ENCODE measurements at regions not wholly inside any gene's neighbourhood (a gene's known extent, or its start where the extent isn't known, plus 50 kb on each side); places are given as distances from the start of the nearest gene placed in this dataset.

GRCh38 chrX:43562372-43562771 lies 93.7 kb upstream of the MAOA start:
- TF ChIP-seq TCF4 (CRISPR knock-in tag; IDR thresholded peaks at IDR 0.05; ENCODE audit: borderline replicate concordance) (no peak), ISL1 (CRISPR knock-in tag; IDR thresholded peaks at IDR 0.05) (no peak), ZFP3 (CRISPR knock-in tag; IDR thresholded peaks at IDR 0.05) (no peak), ESRRG (CRISPR knock-in tag; IDR thresholded peaks at IDR 0.05) (no peak), CSDC2 (CRISPR knock-in tag; IDR thresholded peaks at IDR 0.05) (no peak), BACH2 (CRISPR knock-in tag; IDR thresholded peaks at IDR 0.05; ENCODE audit: borderline replicate concordance) (no peak), ZNF565 (CRISPR knock-in tag; conservative IDR thresholded peaks at IDR 0.05; ENCODE audit: low read depth) (no peak), ZFP30 (CRISPR knock-in tag; IDR thresholded peaks at IDR 0.05) (no peak), ZNF8 (CRISPR knock-in tag; IDR thresholded peaks at IDR 0.05) (no peak), ZNF70 (CRISPR knock-in tag; IDR thresholded peaks at IDR 0.05) (no peak), RARB (CRISPR knock-in tag; IDR thresholded peaks at IDR 0.05) (no peak)
- TF ChIP-seq, protein P1, sequence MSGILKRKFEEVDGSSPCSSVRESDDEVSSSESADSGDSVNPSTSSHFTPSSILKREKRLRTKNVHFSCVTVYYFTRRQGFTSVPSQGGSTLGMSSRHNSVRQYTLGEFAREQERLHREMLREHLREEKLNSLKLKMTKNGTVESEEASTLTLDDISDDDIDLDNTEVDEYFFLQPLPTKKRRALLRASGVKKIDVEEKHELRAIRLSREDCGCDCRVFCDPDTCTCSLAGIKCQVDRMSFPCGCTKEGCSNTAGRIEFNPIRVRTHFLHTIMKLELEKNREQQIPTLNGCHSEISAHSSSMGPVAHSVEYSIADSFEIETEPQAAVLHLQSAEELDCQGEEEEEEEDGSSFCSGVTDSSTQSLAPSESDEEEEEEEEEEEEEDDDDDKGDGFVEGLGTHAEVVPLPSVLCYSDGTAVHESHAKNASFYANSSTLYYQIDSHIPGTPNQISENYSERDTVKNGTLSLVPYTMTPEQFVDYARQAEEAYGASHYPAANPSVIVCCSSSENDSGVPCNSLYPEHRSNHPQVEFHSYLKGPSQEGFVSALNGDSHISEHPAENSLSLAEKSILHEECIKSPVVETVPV (CRISPR knock-in tag; IDR thresholded peaks at IDR 0.05) = no peak
- TF ChIP-seq, protein P2, sequence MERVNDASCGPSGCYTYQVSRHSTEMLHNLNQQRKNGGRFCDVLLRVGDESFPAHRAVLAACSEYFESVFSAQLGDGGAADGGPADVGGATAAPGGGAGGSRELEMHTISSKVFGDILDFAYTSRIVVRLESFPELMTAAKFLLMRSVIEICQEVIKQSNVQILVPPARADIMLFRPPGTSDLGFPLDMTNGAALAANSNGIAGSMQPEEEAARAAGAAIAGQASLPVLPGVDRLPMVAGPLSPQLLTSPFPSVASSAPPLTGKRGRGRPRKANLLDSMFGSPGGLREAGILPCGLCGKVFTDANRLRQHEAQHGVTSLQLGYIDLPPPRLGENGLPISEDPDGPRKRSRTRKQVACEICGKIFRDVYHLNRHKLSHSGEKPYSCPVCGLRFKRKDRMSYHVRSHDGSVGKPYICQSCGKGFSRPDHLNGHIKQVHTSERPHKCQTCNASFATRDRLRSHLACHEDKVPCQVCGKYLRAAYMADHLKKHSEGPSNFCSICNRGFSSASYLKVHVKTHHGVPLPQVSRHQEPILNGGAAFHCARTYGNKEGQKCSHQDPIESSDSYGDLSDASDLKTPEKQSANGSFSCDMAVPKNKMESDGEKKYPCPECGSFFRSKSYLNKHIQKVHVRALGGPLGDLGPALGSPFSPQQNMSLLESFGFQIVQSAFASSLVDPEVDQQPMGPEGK (CRISPR knock-in tag; IDR thresholded peaks at IDR 0.05; ENCODE audit: borderline replicate concordance) = no peak
- TF ChIP-seq, protein P3, sequence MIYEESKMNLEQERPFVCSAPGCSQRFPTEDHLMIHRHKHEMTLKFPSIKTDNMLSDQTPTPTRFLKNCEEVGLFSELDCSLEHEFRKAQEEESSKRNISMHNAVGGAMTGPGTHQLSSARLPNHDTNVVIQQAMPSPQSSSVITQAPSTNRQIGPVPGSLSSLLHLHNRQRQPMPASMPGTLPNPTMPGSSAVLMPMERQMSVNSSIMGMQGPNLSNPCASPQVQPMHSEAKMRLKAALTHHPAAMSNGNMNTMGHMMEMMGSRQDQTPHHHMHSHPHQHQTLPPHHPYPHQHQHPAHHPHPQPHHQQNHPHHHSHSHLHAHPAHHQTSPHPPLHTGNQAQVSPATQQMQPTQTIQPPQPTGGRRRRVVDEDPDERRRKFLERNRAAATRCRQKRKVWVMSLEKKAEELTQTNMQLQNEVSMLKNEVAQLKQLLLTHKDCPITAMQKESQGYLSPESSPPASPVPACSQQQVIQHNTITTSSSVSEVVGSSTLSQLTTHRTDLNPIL (CRISPR knock-in tag; IDR thresholded peaks at IDR 0.05; ENCODE audit: low read depth) = no peak
